Left lung (tissue), 4 donors: ENCODE measurements at regions not wholly inside any gene's neighbourhood (a gene's known extent, or its start where the extent isn't known, plus 50 kb on each side); places are given as distances from the start of the nearest gene placed in this dataset.

Experiments
- ATAC-seq: fragments of 200-7000 bp; cut with Tn5 transposase; one replicate; pipeline ENCODE4 v1.9.1; 2020; ENCODE audit warnings: moderate library complexity
- DNase-seq, 4 donors: peaks; one replicate each; pipeline ENCODE4 v3.0.0-alpha.2; 2013 to 2020
- H3K27ac ChIP-seq, 2 donors: fragments of 200-600 bp; sonication (generic) in 1 of 2; one replicate each; pipeline versions ENCODE4 v1.5.0 to v1.8.0; 2020 to 2021
- H3K27me3 ChIP-seq, 2 donors: fragments of 200-600 bp; sonication (generic) in 1 of 2; one replicate each; pipeline versions ENCODE4 v1.5.0 to v1.8.0; 2020 to 2021
- H3K36me3 ChIP-seq, 2 donors: fragments of 200-600 bp; sonication (generic) in 1 of 2; one replicate each; pipeline versions ENCODE4 v1.5.0 to v1.8.0; 2020 to 2021
- H3K4me1 ChIP-seq, 2 donors: fragments of 200-600 bp; one replicate each; pipeline ENCODE4 v1.8.0; 2021
- H3K4me3 ChIP-seq, 2 donors: fragments of 200-600 bp; sonication (generic) in 1 of 2; one replicate each; pipeline versions ENCODE4 v1.5.0 to v1.8.0; 2020 to 2021; ENCODE audit warnings: mild to moderate bottlenecking in 1 of 2
- H3K9me3 ChIP-seq, 2 donors: fragments of 200-600 bp; sonication (generic) in 1 of 2; one replicate each; pipeline versions ENCODE4 v1.5.0 to v1.8.0; 2020 to 2021
- CTCF ChIP-seq, 2 donors: fragments of 200-600 bp; sonication (generic) in 1 of 2; IDR thresholded peaks; one replicate each; pipeline versions ENCODE4 v1.5.0 to v1.8.0; 2021; ENCODE audit warnings: antibody characterized with exemption in 2 of 2
- intact Hi-C, 2 donors: fragments of 100-400 bp; cut with DNase I; formaldehyde crosslinking; loops; one replicate each; pipeline versions ENCODE4 v1.11.2 to v1.14.2; 2022
- donor health status: DM: no; HTN: yes; CAD: no.
- donor health status: DM: no; HTN: no; CAD: no.

- TF ChIP-seq CTCF (IDR thresholded peaks at IDR 0.05): no peak
- Histone ChIP-seq H3K9me3 (no peaks in the 10 kb centered on the region), H3K27me3 (no peaks in the 10 kb centered on the region), H3K27ac (no peak overlapping the region), H3K36me3 (no peaks in the 10 kb centered on the region), H3K4me3 (no peak overlapping the region), H3K4me1 (peaks cover 7 to 23% of the 10 kb centered on the region in 2 donors)
- DNase-seq (no peak), ATAC-seq (no peak)
- intact Hi-C loops: no loop called here
Observed at GRCh38 chr3:29145360-29145759, 135.5 kb upstream of the RBMS3 start.

GRCh38 chr3:29152379-29152778 lies 128.5 kb upstream of the RBMS3 start:
- no peaks in the 10 kb centered on the region for H3K9me3 ChIP-seq
- no peaks in the 10 kb centered on the region for H3K4me1 ChIP-seq
- ATAC-seq (no peak), DNase-seq (no peak)
- no peaks in the 10 kb centered on the region for H3K36me3 ChIP-seq
- H3K27me3 ChIP-seq: no peaks in the 10 kb centered on the region
- no peak overlapping the region for H3K4me3 ChIP-seq
- no peak overlapping the region for H3K27ac ChIP-seq
- intact Hi-C loops: no loop called here
- TF ChIP-seq CTCF (IDR thresholded peaks at IDR 0.05): no peak

GRCh38 chr3:29153811-29154210 lies 127.1 kb upstream of the RBMS3 start:
- no peak overlapping the region for H3K27ac ChIP-seq
- intact Hi-C loops: no loop called here
- no peaks in the 10 kb centered on the region for H3K27me3 ChIP-seq
- ATAC-seq (no peak), DNase-seq (no peak)
- H3K4me3 ChIP-seq: no peak overlapping the region
- no peaks in the 10 kb centered on the region for H3K36me3 ChIP-seq
- no peaks in the 10 kb centered on the region for H3K4me1 ChIP-seq
- H3K9me3 ChIP-seq: no peaks in the 10 kb centered on the region
- TF ChIP-seq CTCF (IDR thresholded peaks at IDR 0.05): no peak

- Histone ChIP-seq H3K36me3 (no peaks in the 10 kb centered on the region), H3K9me3 (no peaks in the 10 kb centered on the region), H3K4me1 (no peaks in the 10 kb centered on the region), H3K27me3 (no peaks in the 10 kb centered on the region), H3K27ac (no peak overlapping the region), H3K4me3 (no peak overlapping the region)
- no peak for ATAC-seq
- TF ChIP-seq CTCF (IDR thresholded peaks at IDR 0.05): no peak
- intact Hi-C loops: no loop called here
- peak in 1 of 4 donors; percentile 51 for DNase-seq
Observed at GRCh38 chr3:29156086-29156715, 124.7 kb upstream of the RBMS3 start.

- no peak for ATAC-seq
- intact Hi-C loops: no loop called here
- TF ChIP-seq CTCF (IDR thresholded peaks at IDR 0.05): no peak
Observed at GRCh38 chr3:29164825-29165224, 116.0 kb upstream of the RBMS3 start.

More at GRCh38 chr3:29164825-29165224, 116.0 kb upstream of the RBMS3 start:
- Histone ChIP-seq H3K27me3 (no peaks in the 10 kb centered on the region), H3K4me1 (no peaks in the 10 kb centered on the region), H3K27ac (no peak overlapping the region), H3K36me3 (no peaks in the 10 kb centered on the region), H3K9me3 (no peaks in the 10 kb centered on the region), H3K4me3 (no peak overlapping the region)
- no peak for DNase-seq
